ENCODE measurements at regions not wholly inside any gene's neighbourhood (a gene's known extent, or its start where the extent isn't known, plus 50 kb on each side); places are given as distances from the start of the nearest gene placed in this dataset.

DNA sequence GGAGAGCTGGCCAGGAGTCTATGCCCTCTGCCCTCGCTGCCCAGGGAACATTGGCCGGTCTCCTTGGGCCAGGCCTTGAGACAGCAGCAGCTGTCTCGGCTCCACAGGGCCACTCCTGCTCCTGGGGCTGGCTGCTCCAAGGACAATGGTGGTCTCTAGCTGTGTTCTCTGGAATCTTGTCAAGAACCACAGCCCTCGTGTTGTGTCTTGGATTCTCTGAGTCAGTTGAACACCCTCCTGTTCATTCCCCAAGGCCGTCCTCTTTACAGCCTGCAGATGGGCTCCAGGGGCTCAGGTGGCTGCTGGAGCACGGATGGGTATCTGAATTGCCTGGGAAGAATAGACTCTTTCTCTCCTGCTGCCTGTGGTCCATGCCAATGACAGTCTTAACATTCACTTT lies 511.1 kb downstream of the GLRX3 start:
- H3K9me3 ChIP-seq (ENCODE audit: control insufficient read depth, insufficient read depth, low read length): peaks cover 25% of the 10 kb centered on the region
- no peak overlapping the region for H3K56ac ChIP-seq (ENCODE audit: extremely low read depth, insufficient read depth, low read length)
- no peaks in the 10 kb centered on the region for H3K9me1 ChIP-seq (ENCODE audit: insufficient read depth, low read length)
- ATAC-seq (ENCODE audit: low read depth): no peak
- DNase-seq: no peak
- H3K4me2 ChIP-seq (ENCODE audit: low read depth, low read length): no peak overlapping the region
- no peaks in the 10 kb centered on the region for H4K20me1 ChIP-seq (ENCODE audit: insufficient read depth, low read length)
- TF ChIP-seq MAFK (IDR thresholded peaks at IDR 0.05; ENCODE audit: low read depth, low read length) (no peak), CEBPB (IDR thresholded peaks at IDR 0.05; ENCODE audit: low read depth, low read length) (no peak), RCOR1 (IDR thresholded peaks at IDR 0.05; ENCODE audit: insufficient replicate concordance, low read length) (no peak), RFX5 (IDR thresholded peaks at IDR 0.05; ENCODE audit: low read depth, low read length) (no peak), BHLHE40 (IDR thresholded peaks at IDR 0.05; ENCODE audit: low read depth, low read length) (no peak), SMC3 (IDR thresholded peaks at IDR 0.05; ENCODE audit: low read depth, low read length) (no peak)
- no peak overlapping the region for H2AK9ac ChIP-seq (replicated peaks; ENCODE audit: low read depth, low read length, poor library complexity)
- H2BK15ac ChIP-seq (ENCODE audit: low read depth, low read length): no peak overlapping the region
- H4K91ac ChIP-seq (ENCODE audit: insufficient read depth, low read depth, low read length): no peak overlapping the region
- H4K8ac ChIP-seq (ENCODE audit: low read depth in 2 of 2, low read length in 2 of 2): no peak overlapping the region
- no peak overlapping the region for H3K9ac ChIP-seq (ENCODE audit: low read depth, low read length)
- no peak overlapping the region for H3K14ac ChIP-seq (replicated peaks; ENCODE audit: low read depth, low read length)
- no peak overlapping the region for H3K4ac ChIP-seq (ENCODE audit: low read depth, low read length)
- in situ Hi-C loops (cut with MboI; ENCODE audit: low sequenced_read_pairs): no loop called here
- H2BK20ac ChIP-seq (ENCODE audit: low read depth, low read length): no peak overlapping the region
- H3K27ac ChIP-seq (ENCODE audit: insufficient read depth, low read length): no peak overlapping the region
- H2AK5ac ChIP-seq (ENCODE audit: low read depth, low read length): no peak overlapping the region
- dilution Hi-C loops (cut with HindIII; ENCODE audit: low sequenced_read_pairs, unreplicated experiment): no loop called here
- H4K5ac ChIP-seq (ENCODE audit: low read depth, low read length): no peak overlapping the region
- H3K4me1 ChIP-seq (ENCODE audit: control insufficient read depth, insufficient read depth, low read length): no peaks in the 10 kb centered on the region
- no peak overlapping the region for H3K18ac ChIP-seq (ENCODE audit: low read depth, low read length)
- POLR2A ChIA-PET (ENCODE audit: unreplicated experiment): no interaction called here
- intact Hi-C loops (cut with micrococcal nuclease): no loop called here
- H2AFZ ChIP-seq (replicated peaks; ENCODE audit: low read length, poor library complexity): no peak overlapping the region
- H3K27me3 ChIP-seq (ENCODE audit: control insufficient read depth, insufficient read depth, low read length): no peaks in the 10 kb centered on the region
- no peak overlapping the region for H3K4me3 ChIP-seq (ENCODE audit: insufficient read depth, low read depth, low read length)
- CTCF ChIA-PET: no interaction called here
- WGBS, 2 experiments (ENCODE audit: extremely low coverage in 2 of 2, insufficient read length in 1 of 2): 0% methylated on average over 1 of the region's 6 CpGs; no CpG with 5 or more reads in 1 of the 2 experiments
- no peaks in the 10 kb centered on the region for H3K36me3 ChIP-seq (ENCODE audit: control insufficient read depth, insufficient read depth, low read length)
- no TSS peak for BruUV-seq (replicated peaks)
- no peak overlapping the region for H2BK5ac ChIP-seq (ENCODE audit: low read depth, low read length, poor library complexity, severe bottlenecking)
- no peak overlapping the region for H3K23ac ChIP-seq (ENCODE audit: low read depth, low read length)
- no peaks in the 10 kb centered on the region for H3K79me1 ChIP-seq (ENCODE audit: low read depth in 1 of 2, low read length in 2 of 2)
- H2BK120ac ChIP-seq (ENCODE audit: low read depth, low read length): no peak overlapping the region
